ENCODE measurements at regions not wholly inside any gene's neighbourhood (a gene's known extent, or its start where the extent isn't known, plus 50 kb on each side); places are given as distances from the start of the nearest gene placed in this dataset.

DNA sequence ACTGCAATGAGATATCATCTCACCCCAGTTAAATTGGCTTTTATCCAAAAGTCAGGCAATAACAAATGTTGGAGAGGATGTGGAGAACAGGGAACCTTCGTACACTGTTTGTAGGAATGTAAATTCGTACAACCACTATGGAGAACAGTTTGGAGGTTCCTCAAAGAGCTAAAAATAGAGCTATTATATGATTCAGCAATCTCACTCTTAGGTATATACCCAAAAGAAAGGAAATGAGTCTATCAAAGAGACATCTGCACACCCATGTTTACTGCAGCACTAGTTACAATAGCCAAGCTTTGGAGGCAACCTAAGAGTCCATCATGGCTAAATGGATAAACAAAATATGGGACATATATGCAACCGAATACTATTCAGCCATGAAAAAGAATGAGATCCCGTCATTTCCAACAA is 68.0 kb upstream of the HES1 start:
- H3K9me3 ChIP-seq (ENCODE audit: insufficient read depth, low read depth, low read length), result no peaks in the 10 kb centered on the region
- H3K9ac ChIP-seq (ENCODE audit: low read depth, low read length, poor library complexity, severe bottlenecking), result no peak overlapping the region
- no peaks in the 10 kb centered on the region for H3K36me3 ChIP-seq (ENCODE audit: insufficient read depth, low read length)
- H3K4me3 ChIP-seq (ENCODE audit: low read length, poor library complexity, severe bottlenecking), result no peak overlapping the region
- H3K4me1 ChIP-seq (ENCODE audit: insufficient read depth, low read length, poor library complexity, severe bottlenecking), result peaks cover 43% of the 10 kb centered on the region
- H3K4me2 ChIP-seq (ENCODE audit: low read depth, low read length, poor library complexity, severe bottlenecking), result no peak overlapping the region
- TF ChIP-seq, protein P1, sequence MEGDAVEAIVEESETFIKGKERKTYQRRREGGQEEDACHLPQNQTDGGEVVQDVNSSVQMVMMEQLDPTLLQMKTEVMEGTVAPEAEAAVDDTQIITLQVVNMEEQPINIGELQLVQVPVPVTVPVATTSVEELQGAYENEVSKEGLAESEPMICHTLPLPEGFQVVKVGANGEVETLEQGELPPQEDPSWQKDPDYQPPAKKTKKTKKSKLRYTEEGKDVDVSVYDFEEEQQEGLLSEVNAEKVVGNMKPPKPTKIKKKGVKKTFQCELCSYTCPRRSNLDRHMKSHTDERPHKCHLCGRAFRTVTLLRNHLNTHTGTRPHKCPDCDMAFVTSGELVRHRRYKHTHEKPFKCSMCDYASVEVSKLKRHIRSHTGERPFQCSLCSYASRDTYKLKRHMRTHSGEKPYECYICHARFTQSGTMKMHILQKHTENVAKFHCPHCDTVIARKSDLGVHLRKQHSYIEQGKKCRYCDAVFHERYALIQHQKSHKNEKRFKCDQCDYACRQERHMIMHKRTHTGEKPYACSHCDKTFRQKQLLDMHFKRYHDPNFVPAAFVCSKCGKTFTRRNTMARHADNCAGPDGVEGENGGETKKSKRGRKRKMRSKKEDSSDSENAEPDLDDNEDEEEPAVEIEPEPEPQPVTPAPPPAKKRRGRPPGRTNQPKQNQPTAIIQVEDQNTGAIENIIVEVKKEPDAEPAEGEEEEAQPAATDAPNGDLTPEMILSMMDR (conservative IDR thresholded peaks at IDR 0.05; ENCODE audit: low read length), result no peak
- TF ChIP-seq EZH2phosphoT487 (IDR thresholded peaks at IDR 0.05; ENCODE audit: borderline replicate concordance), result no peak
- no peaks in the 10 kb centered on the region for H3K9me2 ChIP-seq (replicated peaks; ENCODE audit: low read depth, low read length)
- H3K79me2 ChIP-seq (ENCODE audit: insufficient read depth, low read length), result no peaks in the 10 kb centered on the region
- H3F3A ChIP-seq (ENCODE audit: low read depth), result no peaks in the 10 kb centered on the region
- no peaks in the 10 kb centered on the region for H3K27me3 ChIP-seq (ENCODE audit: insufficient read depth, low read length, poor library complexity, severe bottlenecking)
- H4K20me1 ChIP-seq (ENCODE audit: insufficient read depth, low read length, poor library complexity, severe bottlenecking), result no peaks in the 10 kb centered on the region
- no peak overlapping the region for H2AFZ ChIP-seq (ENCODE audit: low read length)

DNA sequence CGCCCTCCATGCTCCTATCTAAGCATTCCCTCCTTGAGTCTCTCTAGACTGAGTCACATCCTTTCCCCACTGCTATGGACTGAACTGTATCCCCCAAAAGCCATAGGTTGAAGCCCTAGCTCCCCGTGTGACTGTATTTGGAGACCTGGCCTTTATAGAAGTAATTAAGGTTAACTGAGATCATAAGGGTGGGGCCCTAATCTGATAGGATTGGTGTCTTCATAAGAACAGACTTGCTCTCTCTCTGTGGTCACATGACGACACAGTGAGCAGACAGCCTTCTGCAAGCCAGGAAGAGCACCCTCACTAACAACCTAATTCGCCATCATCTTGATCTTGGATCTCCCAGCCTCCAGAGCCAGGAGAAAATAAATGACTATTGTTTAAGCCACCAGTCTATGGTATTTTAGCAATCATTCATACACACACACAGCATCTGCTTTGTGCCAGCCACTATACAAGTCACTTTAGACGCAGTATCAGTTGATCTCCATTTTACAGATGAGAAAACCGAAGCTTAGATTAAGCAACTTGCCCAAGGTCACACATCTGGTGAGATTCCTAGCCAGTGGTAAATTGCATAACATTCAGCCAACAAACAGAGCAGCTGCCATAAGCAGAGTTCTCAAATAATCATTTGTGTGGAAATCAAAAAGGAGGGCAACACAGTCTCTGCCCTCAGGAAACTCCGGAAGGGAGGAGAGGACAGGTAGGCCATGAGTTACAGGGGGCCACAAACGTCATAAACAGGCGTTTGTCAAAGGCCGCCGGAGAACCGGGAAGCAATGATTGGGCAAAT is 66.3 kb upstream of the HES1 start:
- Histone ChIP-seq H3K9me2 (replicated peaks; ENCODE audit: low read depth, low read length) (no peaks in the 10 kb centered on the region), H3F3A (ENCODE audit: low read depth) (no peaks in the 10 kb centered on the region), H2AFZ (ENCODE audit: low read length) (no peak overlapping the region), H4K20me1 (ENCODE audit: insufficient read depth, low read length, poor library complexity, severe bottlenecking) (no peaks in the 10 kb centered on the region), H3K9ac (ENCODE audit: low read depth, low read length, poor library complexity, severe bottlenecking) (peak overlapping the region; percentile 66), H3K4me3 (ENCODE audit: low read length, poor library complexity, severe bottlenecking) (peak overlapping the region; percentile 72), H3K79me2 (ENCODE audit: insufficient read depth, low read length) (no peaks in the 10 kb centered on the region), H3K4me1 (ENCODE audit: insufficient read depth, low read length, poor library complexity, severe bottlenecking) (peaks cover 38% of the 10 kb centered on the region), H3K27me3 (ENCODE audit: insufficient read depth, low read length, poor library complexity, severe bottlenecking) (no peaks in the 10 kb centered on the region), H3K4me2 (ENCODE audit: low read depth, low read length, poor library complexity, severe bottlenecking) (peak overlapping the region; percentile 60), H3K36me3 (ENCODE audit: insufficient read depth, low read length) (no peaks in the 10 kb centered on the region), H3K9me3 (ENCODE audit: insufficient read depth, low read depth, low read length) (no peaks in the 10 kb centered on the region)
- TF ChIP-seq, protein P1 (conservative IDR thresholded peaks at IDR 0.05; ENCODE audit: low read length), result no peak
- no peak for TF ChIP-seq EZH2phosphoT487 (IDR thresholded peaks at IDR 0.05; ENCODE audit: borderline replicate concordance)

DNA sequence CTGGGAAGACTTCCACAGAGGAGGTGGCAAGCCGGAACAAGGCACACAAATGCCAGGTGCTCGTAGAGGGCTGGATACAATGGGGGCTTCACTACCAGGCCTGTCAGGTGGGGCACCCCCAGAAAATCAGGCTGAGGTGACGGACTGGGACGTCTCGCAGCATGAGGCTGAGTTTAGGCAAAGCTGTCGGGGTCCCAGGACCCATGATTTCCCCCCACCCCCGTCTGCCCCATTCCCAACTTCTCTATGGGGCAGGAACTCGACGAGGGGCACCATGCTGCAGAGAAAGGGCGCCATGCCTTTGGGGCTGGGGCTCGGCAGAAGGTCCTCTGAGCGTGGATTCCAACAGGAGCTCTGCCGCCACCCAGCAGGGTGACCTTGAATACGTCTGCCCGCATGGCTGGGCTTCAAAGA is 65.7 kb upstream of the HES1 start:
- peak overlapping the region; percentile 66 for H3K9ac ChIP-seq (ENCODE audit: low read depth, low read length, poor library complexity, severe bottlenecking)
- TF ChIP-seq, protein P1 (conservative IDR thresholded peaks at IDR 0.05; ENCODE audit: low read length), result no peak
- H3K9me3 ChIP-seq (ENCODE audit: insufficient read depth, low read depth, low read length), result no peaks in the 10 kb centered on the region
- no peaks in the 10 kb centered on the region for H3F3A ChIP-seq (ENCODE audit: low read depth)
- H3K4me1 ChIP-seq (ENCODE audit: insufficient read depth, low read length, poor library complexity, severe bottlenecking), result peaks cover 36% of the 10 kb centered on the region
- H3K36me3 ChIP-seq (ENCODE audit: insufficient read depth, low read length), result no peaks in the 10 kb centered on the region
- no peaks in the 10 kb centered on the region for H3K79me2 ChIP-seq (ENCODE audit: insufficient read depth, low read length)
- no peaks in the 10 kb centered on the region for H3K27me3 ChIP-seq (ENCODE audit: insufficient read depth, low read length, poor library complexity, severe bottlenecking)
- peak overlapping the region; percentile 60 for H3K4me2 ChIP-seq (ENCODE audit: low read depth, low read length, poor library complexity, severe bottlenecking)
- peak overlapping the region; percentile 72 for H3K4me3 ChIP-seq (ENCODE audit: low read length, poor library complexity, severe bottlenecking)
- no peaks in the 10 kb centered on the region for H4K20me1 ChIP-seq (ENCODE audit: insufficient read depth, low read length, poor library complexity, severe bottlenecking)
- no peaks in the 10 kb centered on the region for H3K9me2 ChIP-seq (replicated peaks; ENCODE audit: low read depth, low read length)
- H2AFZ ChIP-seq (ENCODE audit: low read length), result peak overlapping the region; percentile 25; the same call in 1 of the 2 replicates
